ENCODE measurements at regions not wholly inside any gene's neighbourhood (a gene's known extent, or its start where the extent isn't known, plus 50 kb on each side); places are given as distances from the start of the nearest gene placed in this dataset.

DNA sequence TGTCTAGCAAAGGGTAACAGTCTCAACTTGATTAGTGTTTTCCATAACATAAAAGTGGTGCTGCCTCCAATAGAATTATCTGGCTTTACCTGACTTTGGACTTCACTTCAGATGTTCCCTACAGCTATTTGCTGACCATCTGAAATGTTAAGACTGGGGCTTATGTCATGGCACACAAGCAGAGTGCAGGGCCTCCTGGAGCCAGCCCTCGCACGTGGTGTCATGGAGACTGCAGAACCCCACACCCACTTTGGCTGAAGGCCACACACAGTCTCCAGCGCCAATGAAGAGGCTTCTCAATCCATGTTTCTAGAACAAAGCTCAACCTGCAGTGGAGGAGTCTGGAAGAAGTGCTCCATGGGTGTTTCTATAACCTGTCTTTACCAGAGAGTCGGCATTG lies 169.6 kb upstream of the FRMD6 start:
- Histone ChIP-seq H3K4me1 (ENCODE audit: insufficient read depth, low read length) (no peaks in the 10 kb centered on the region), H3K36me3 (ENCODE audit: insufficient read depth, low read length) (no peaks in the 10 kb centered on the region), H3K27ac (ENCODE audit: low read depth in 1 of 2, low read length in 2 of 2) (no peak overlapping the region), H3K27me3 (ENCODE audit: control insufficient read depth in 1 of 2, insufficient read depth in 2 of 2, low read length in 2 of 2) (peaks cover 0 to 3% of the 10 kb centered on the region in 2 experiments), H3K4me3 (ENCODE audit: low read length) (no peak overlapping the region), H3K9me3 (ENCODE audit: control insufficient read depth in 1 of 2, insufficient read depth in 1 of 2, low read length in 2 of 2) (no peaks in the 10 kb centered on the region)
- H3K27ac Mint-ChIP-seq, result no peak overlapping the region
- intact Hi-C loops (cut with DNase I, micrococcal nuclease), result no loop called here
- ChIA-PET CTCF (no interaction called here), POLR2A (no interaction called here)
- H3K36me3 Mint-ChIP-seq (ENCODE audit: low read depth), result no peaks in the 10 kb centered on the region
- H3K27me3 Mint-ChIP-seq, result no peaks in the 10 kb centered on the region
- no peaks in the 10 kb centered on the region for H3K9me3 Mint-ChIP-seq
- TF ChIP-seq, protein P1, sequence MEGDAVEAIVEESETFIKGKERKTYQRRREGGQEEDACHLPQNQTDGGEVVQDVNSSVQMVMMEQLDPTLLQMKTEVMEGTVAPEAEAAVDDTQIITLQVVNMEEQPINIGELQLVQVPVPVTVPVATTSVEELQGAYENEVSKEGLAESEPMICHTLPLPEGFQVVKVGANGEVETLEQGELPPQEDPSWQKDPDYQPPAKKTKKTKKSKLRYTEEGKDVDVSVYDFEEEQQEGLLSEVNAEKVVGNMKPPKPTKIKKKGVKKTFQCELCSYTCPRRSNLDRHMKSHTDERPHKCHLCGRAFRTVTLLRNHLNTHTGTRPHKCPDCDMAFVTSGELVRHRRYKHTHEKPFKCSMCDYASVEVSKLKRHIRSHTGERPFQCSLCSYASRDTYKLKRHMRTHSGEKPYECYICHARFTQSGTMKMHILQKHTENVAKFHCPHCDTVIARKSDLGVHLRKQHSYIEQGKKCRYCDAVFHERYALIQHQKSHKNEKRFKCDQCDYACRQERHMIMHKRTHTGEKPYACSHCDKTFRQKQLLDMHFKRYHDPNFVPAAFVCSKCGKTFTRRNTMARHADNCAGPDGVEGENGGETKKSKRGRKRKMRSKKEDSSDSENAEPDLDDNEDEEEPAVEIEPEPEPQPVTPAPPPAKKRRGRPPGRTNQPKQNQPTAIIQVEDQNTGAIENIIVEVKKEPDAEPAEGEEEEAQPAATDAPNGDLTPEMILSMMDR (IDR thresholded peaks at IDR 0.05), result no peak
- H3K4me3 Mint-ChIP-seq, result no peak overlapping the region
- DNase-seq, result no peak
- no peak for ATAC-seq (ENCODE audit: poor library complexity)
- no peaks in the 10 kb centered on the region for H3K4me1 Mint-ChIP-seq (ENCODE audit: low read depth)

DNA sequence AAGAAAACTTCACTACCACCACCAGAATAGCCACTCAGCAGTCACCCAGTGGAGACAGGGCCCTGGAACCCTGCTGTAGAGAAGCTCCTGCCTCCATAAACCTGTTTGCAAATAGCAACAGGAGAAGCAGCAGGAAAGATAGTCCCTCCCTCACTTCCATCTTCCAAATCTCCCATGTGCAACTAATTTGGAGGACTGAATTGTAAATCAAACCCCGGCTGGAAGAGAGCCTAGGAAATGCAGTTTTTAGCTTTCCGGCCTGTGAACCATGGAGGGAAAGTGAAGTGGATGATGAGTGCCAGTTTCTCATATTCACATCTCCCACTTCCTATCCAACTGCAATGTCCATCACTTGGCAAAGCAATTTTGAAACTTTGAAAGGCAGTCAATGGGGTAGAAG lies 167.2 kb upstream of the FRMD6 start:
- no peaks in the 10 kb centered on the region for H3K36me3 Mint-ChIP-seq (ENCODE audit: low read depth)
- H3K4me1 ChIP-seq (ENCODE audit: insufficient read depth, low read length), result no peaks in the 10 kb centered on the region
- H3K9me3 ChIP-seq (ENCODE audit: control insufficient read depth in 1 of 2, insufficient read depth in 1 of 2, low read length in 2 of 2), result no peaks in the 10 kb centered on the region
- H3K27ac ChIP-seq (ENCODE audit: low read depth in 1 of 2, low read length in 2 of 2), result no peak overlapping the region
- intact Hi-C loops (cut with DNase I, micrococcal nuclease), result no loop called here
- H3K4me3 Mint-ChIP-seq, result no peak overlapping the region
- H3K36me3 ChIP-seq (ENCODE audit: insufficient read depth, low read length), result no peaks in the 10 kb centered on the region
- H3K4me3 ChIP-seq (ENCODE audit: low read length), result no peak overlapping the region
- H3K4me1 Mint-ChIP-seq (ENCODE audit: low read depth), result no peaks in the 10 kb centered on the region
- DNase-seq, result no peak
- TF ChIP-seq, protein P1 (IDR thresholded peaks at IDR 0.05), result no peak
- ATAC-seq (ENCODE audit: poor library complexity), result no peak
- no peaks in the 10 kb centered on the region for H3K9me3 Mint-ChIP-seq
- POLR2A ChIA-PET, result no interaction called here
- CTCF ChIA-PET, result no interaction called here
- no peaks in the 10 kb centered on the region for H3K27me3 Mint-ChIP-seq
- H3K27me3 ChIP-seq (ENCODE audit: control insufficient read depth in 1 of 2, insufficient read depth in 2 of 2, low read length in 2 of 2), result no peaks in the 10 kb centered on the region
- no peak overlapping the region for H3K27ac Mint-ChIP-seq

GRCh38 chr14:51485733-51486132 lies 166.0 kb upstream of the FRMD6 start:
- Histone ChIP-seq H3K4me3 (ENCODE audit: low read length) (no peak overlapping the region), H3K9me3 (ENCODE audit: control insufficient read depth in 1 of 2, insufficient read depth in 1 of 2, low read length in 2 of 2) (no peaks in the 10 kb centered on the region), H3K36me3 (ENCODE audit: insufficient read depth, low read length) (no peaks in the 10 kb centered on the region), H3K27ac (ENCODE audit: low read depth in 1 of 2, low read length in 2 of 2) (no peak overlapping the region), H3K4me1 (ENCODE audit: insufficient read depth, low read length) (no peaks in the 10 kb centered on the region), H3K27me3 (ENCODE audit: control insufficient read depth in 1 of 2, insufficient read depth in 2 of 2, low read length in 2 of 2) (no peaks in the 10 kb centered on the region)
- no peak for ATAC-seq (ENCODE audit: poor library complexity)
- TF ChIP-seq, protein P1 (IDR thresholded peaks at IDR 0.05), result no peak
- ChIA-PET POLR2A (no interaction called here), CTCF (no interaction called here)
- intact Hi-C loops (cut with DNase I, micrococcal nuclease), result no loop called here
- Mint-ChIP-seq H3K4me1 (ENCODE audit: low read depth) (no peaks in the 10 kb centered on the region), H3K27ac (no peak overlapping the region), H3K27me3 (no peaks in the 10 kb centered on the region), H3K4me3 (no peak overlapping the region), H3K36me3 (ENCODE audit: low read depth) (no peaks in the 10 kb centered on the region), H3K9me3 (no peaks in the 10 kb centered on the region)
- no peak for DNase-seq
